Activated CD4-positive, alpha-beta T cell treated with anti-CD3 and anti-CD28 coated beads for 4 hours (primary cell): ENCODE measurements at regions not wholly inside any gene's neighbourhood (a gene's known extent, or its start where the extent isn't known, plus 50 kb on each side); places are given as distances from the start of the nearest gene placed in this dataset.

Source experiments
- DNase-seq, 2 donors: peaks; one replicate each; pipeline ENCODE4 v3.0.0-alpha.2; 2020

DNA sequence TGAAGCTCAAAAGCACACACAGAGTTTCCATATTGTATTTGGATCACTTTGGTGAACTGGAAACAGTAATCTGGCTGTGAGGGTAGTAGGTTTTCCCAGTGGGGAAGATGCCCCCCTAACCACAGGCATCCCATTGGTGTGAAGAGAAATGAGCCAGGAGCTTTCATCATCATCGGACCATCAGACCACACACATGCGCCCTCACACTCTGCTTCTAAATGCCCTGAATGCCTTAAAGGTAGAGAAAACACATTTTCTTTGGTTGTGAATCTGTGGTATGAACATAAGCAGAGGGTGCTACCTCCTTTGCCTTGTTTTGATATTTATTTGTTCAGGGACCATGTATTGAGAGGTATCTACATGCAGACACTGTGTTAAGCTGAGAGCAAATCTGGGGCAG, 79.0 kb upstream of the DNAH14 start:
- no peak for DNase-seq

DNA sequence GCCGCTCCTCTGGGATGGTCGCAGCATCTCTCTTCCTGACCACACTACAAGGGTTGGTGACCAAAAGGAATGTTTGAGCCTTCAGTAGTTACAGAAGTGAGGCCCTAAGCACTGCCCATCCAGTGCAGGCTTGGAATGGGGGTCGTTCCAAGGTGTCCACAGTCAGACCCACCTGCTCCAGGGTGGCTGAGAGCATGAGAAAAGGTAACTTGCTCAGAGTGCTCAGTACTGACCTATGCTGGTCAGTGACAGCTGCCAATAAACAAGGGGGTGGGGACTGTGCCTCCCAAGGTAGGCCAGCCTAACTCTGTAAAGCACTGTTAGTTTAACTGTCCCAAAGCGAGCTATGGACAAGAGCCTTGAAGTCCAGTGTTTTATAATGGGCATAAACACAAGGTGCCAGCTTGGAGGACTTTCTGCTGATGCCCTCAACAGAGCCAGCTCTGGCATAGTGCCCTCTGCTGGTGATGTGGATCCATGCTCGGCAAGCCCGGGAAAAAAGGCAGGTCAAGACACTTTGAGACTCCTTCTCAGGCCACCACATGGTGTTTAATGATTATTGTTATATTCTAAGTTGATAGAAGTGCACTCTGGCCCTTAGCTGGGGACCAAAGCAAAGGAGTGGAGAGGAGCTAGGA, 78.1 kb upstream of the DNAH14 start:
- DNase-seq, result peak; percentile 30 to 40

DNA sequence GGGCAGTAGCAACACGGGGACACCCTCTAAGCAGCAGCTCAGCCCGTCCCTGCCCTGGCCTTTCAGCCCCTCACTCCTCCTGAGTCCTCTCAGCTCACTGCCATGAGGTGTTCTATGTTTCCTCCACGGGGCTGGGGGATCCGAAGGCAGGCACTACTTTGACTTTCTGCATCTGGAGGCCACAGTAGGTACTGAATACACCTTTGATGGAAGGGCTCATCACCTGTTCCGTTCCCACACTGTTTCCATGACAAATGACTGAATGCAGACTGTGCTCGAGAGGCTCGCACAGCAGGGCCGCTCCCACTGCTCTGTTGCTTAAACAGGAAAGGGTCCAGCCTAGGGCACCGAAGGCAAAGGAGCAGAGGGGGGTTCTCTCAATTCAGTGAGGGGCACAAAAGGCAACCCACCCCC, 77.6 kb upstream of the DNAH14 start:
- no peak for DNase-seq

DNA sequence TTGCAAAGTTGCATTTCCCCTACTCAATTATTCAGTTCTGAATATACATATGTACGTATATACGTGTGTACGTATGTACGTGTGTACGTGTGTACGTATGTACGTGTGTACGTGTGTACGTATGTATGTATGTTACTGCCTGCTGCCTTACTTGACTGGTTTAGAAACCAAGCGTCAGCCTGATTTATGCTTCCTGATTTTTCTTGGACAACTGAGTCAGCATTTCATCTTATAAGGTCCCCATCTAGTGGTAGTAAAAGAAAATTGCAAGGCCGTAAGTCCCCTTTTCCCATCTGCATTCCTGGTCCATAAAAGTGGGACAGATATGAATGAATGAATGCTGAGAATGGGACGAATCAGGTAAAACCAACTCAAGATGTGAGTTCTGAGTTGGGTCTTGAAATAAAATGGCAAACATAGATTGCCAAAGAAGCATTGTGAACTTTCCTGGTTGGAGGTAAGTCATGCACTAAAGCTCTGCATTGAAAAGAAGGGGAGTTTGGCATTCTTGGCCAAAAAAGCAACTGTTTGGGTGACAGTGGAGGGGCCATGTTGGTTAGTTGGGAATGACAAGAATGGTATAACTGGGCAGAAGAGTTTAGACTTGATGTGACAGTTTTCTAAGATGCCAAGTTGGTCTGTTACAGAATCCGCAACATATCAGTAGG, 76.4 kb upstream of the DNAH14 start:
- no peak for DNase-seq

DNA sequence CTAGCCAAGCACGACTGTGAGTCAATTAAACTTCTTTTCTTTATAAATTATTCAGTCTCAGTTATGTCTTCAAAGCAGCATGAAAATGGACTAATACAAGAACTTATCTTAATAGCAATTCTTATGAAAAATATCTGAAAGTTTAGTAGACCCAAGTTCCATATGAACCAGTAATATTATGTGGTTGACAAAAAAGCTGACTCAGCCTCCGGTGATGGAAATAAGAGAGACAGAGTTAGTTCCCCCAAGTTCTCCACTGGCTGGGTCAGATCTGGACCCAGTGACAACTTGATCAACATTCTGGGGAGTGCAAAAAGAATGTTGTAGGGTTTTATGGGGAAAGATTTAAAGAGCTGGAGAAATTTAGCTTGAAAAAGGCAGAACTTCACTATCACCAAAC, 72.5 kb upstream of the DNAH14 start:
- no peak for DNase-seq

DNA sequence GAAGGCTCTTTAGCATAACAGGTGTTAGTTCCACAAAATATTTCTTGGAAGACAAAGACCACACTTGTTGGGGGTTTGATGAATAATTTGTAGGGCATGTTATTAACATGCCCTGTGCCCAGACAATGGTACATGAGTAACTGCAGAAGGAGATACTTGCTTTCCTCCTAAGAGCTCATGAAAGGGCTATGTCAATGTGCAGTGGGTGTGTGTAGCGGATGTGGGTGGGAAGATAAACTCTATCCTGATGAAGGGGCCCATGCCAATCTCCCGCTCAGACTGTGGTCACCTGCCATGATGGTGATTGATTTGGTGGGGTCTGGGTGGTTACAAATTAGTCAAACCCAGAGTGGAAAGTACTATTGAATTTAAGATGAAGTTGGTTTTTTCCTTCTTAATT, 69.8 kb upstream of the DNAH14 start:
- DNase-seq, result no peak

DNA sequence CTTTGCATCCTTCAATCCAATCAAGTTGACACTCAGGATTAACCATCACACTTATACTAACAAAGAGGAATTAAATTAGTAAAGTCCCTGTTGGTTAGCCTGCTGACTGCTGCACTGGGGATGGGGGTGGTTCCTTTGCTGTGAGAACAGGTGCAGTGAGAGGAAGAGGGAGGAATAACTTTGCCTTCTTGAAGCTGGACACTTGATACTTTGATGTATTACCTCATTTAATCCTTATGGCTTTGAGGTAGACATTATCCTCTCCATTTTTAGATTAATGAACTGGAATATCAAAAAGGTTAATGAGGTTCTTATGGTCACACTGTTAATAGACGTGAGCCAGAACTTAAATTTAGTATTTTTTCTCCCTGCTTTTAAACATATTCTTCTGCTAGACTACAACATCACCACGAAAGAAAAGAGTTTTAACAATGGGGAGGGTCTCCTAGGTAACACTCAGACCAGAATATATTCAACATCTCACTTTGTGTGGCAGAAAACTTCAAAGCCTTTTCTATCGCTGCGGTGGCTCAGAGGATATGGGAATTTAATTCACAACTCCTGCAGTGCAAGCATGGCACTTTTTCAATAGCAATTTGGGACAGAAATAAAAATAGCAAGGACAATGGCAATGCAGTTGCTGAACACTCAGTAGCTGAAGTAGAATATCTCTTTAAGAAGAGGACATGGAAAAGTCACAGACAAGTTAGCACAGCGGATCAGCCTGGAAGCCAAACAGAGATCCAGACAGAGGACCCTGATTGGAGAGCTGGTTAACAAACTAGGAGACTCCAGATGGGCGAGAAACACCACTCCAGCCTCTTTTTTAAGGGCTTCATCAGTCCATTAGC, 68.8 kb upstream of the DNAH14 start:
- DNase-seq, result no peak

DNA sequence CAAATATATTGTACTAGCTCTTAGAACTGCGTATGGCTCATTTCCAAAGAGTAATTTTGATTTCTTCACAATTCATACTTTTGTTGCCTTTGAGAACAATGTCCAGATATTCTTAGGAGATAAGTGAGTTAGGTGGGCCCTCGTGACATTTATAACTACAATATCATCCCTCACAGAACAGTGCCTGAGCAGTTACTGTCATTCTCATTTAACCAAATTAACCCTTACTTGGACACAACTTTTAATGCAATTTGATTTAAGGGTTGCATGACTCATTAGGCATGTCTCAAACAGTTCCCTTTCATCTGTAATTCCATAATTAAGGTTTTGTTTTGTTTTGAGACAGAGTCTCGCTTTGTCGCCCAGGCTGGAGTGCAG, 68.1 kb upstream of the DNAH14 start:
- DNase-seq, result no peak

DNA sequence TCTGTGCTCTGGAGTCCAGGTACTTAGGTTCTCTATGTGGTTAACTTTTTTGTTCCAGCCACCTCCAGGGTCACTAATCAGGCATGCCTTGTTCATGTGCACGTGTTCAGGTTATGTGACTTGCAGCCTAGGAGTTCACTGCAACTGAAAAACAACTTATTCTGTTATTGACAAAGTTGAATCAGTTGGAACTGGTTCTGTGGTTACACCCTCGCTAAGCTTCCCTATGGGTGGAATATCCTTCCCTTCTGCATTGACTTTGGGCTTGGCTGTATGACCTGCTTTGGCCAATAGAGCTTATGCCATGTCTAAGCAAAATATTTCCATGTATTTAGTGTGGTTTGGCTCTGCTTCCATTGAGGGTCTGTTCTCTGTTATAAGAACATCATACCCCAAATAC, 66.0 kb upstream of the DNAH14 start:
- DNase-seq, result no peak

DNA sequence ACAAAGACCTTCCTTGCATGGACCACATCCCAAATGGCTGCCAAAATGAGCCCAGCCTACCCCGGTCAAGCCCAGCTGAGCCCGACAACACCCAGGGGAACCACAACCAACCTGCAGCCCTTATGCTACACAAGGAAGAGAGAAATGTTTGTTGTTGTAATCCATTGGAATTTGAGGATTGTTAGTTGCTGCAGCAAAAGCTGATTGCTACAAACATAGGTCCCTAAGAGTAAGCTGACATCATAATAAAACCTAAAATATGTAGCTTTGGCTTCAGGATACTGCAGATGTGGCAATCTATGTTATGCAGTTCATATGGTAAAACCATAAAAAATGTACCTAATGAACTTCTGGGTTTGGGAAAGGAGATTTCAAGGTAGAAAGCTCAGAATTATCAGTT, 65.5 kb upstream of the DNAH14 start:
- DNase-seq, result no peak

DNA sequence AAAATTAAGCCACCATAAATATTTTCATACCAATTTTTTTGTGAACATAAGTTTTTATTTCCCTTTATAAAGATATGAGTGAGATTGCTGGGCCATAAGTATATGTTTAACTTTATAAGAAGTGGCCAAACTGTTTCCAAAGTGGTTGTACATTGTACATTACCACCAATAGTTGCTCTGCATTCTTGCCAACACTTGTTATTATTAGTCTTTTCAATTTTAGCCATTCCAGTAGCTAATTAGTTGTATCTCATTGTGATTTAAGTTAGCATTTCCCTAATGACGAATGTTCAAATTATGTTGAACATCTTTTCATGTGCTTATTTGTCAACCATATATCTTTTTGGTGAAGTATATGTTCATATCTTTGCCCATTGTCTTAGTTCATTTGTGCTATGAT, 64.0 kb upstream of the DNAH14 start:
- DNase-seq, result no peak

DNA sequence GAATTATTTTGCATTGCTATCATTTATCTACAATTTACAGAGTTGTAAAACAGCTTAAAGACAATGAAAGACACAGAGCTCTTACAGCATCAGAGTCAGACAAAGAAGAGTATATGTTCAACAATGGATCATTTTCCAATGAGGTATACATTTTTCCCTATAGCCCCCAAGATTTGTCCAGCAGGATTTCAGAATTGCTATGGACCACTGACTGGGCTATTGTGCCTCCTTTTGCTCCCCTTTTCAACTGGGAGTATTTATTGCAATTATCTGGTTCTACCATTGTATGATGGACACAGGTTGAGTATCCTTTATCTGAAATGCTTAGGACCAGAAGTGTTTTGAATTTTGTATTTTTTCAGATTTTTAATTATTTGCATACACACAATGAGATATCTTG, 62.5 kb upstream of the DNAH14 start:
- DNase-seq, result no peak

DNA sequence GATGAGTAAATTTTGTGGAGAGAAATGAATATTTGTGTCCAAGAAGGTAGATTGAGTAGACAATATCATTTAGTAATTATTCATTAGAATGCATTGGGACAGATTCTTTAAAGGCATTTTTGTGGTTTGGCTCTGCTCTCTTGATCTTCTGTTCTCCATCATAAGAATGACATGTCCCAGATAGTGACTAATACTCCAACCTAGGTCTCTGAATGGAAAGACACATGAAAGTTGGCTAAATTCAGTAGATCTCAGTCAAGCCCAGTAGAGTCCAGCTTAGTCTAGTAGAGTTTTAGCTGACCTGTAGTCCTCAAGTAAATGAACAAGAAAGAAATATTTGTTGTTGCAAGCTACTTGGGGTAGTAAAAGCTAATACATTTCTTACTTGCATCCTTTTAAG, 61.8 kb upstream of the DNAH14 start:
- no peak for DNase-seq

DNA sequence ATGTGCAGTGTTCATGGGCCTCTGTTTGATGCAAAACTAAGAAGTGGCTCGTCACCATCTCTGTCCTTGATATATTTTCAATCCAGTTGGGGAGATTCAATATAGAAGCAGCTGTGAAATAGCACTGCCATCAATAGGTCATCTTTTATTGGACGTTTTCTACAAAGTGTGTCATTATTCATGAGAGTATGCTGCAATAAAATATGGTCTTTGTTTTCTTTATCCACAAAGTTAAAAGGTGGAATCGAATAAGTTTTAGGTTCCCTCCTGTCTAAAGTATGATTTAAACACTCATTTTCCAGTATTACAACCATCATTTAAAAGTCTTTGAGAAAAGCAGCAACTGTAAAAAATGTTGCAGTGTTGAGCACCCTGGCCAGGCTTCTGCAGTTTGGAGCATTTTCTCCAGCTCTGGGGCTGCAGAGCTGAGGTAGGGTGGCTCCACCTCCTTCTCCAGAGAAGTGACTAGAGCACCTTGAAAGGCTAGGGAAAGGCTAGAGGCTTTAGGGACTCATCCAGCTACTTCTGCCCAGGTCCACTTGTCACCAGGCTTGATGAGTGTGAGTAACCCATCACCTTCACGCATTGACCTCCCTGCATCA, 56.5 kb upstream of the DNAH14 start:
- DNase-seq, result no peak

DNA sequence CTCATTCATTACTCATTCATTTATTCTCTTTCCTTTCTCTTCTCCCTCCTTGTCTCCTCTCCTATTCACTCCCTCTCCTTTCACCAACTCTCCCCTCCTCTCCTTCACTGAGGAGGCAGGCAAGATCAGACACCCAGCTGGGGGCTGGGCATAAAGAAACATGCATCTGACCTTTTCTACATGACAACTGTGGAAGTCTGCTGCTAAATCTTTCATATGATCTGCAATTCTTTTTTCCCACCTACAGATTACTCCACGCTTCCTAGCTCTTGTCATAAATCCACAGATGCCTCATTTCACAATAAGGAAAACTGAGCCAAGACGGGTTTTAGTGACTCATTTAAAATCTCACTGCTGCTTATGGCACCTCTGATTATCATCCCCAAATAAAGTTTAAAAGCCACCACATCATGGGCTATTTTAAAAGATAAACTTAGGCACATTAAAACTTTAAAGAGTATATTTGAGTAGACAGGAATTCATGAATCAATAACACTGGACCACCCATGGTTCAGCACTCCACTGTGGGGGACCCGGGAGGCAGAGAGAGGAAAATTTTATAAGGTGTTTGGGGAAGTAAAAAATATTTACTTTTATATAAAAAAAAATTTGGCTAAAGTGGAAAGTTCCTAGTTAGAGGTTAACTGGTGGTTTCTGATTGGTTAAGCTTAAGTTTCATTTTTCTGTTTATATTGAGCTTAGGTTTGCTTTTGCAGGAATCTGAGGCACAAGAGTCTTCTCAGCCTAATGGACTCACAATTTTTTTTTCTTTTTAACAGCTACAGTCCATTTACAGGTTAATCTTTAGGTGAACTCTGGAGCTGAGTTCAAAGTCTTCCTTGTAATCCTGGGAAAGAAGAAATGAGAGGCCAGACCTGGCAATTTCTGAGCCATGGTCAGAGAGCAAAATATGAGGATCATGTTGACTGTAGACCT, 55.8 kb upstream of the DNAH14 start:
- no peak for DNase-seq

DNA sequence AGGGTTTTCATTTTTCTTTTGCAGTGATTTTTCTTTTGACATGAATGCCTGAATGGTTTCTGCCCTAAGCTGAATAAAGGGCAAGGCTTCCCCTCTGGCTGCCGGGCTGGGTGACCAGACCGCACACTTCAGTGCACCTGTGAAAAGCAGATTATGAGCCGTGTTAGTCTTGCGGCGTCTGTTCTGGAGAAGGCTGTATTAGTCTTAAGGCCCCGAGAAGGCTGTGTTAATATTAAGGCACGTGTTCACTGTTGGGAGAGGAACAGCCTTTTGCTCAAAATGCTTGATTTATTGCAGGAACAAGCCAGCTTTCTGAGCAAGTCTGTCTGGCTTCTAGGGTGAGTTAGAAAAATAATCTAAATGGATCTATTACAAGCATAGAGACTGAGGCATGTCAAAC, 54.7 kb upstream of the DNAH14 start:
- no peak for DNase-seq

DNA sequence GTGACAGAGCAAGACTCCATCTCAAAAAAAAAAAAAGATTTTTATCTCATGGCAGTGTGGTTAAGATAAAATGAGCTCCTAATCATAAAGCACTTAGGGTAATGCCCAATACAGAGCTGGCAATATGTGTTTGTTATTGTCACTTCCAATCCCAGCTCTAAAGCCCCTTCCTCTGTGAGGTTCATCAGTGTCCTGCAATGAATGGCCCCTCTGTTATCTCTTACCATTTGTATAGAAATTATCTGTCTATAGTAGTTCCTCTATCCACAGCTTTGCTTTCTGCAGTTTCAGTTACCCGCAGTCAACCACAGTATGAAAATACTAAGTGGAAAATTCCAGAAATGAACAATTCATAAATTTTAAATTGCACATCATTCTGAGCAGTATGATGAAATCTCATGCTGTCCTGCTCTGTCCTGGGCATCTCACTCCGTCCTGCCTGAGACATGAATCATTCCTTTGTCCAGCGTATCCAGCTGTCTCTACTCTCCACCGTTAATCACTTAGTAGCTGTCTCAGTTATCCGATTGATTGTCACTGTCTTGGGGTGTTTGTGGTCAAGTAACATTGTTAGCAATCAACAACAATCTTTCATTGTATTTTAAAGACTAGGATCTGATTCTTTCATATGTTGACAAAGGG, 50.2 kb upstream of the DNAH14 start:
- no peak for DNase-seq
